ENCODE measurements at regions not wholly inside any gene's neighbourhood (a gene's known extent, or its start where the extent isn't known, plus 50 kb on each side); places are given as distances from the start of the nearest gene placed in this dataset.

DNA sequence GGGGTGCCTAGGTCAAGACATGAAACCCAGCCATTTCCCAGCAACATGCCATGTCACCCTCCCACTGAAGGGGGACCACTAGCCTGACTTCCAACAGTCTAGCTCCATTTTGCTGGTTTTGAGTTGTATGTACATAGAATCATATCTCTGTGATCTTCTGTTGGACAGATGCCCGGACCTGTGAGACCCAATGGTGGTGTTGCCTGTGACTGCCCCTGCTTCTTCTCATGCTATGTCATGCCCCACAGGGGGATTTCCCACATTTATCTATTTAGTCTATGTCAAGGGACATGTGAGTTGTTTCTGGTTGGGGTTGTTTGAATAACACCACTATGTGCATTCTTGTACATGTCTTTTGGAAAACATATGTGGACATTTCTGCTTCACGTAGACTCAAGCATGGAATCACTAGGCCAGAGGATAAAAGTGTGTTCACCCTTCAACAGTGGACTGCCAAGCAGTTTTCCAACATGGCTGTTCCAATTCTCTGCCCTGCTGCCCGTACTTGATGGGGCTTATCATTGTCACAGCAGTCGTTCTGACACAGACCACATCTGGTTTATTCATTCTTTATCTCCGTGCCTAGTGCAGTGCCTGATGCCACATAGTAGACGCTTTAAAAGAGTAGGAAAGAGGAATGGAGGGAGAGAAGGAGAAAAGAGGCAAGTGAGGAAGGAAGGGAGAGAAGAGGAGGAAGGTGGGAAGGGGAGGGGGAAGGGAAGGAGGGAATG, 114.4 kb downstream of the TPRA1 start:
- DNase-seq (ENCODE audit: low spot score) = no peak
- TF ChIP-seq, protein P1, sequence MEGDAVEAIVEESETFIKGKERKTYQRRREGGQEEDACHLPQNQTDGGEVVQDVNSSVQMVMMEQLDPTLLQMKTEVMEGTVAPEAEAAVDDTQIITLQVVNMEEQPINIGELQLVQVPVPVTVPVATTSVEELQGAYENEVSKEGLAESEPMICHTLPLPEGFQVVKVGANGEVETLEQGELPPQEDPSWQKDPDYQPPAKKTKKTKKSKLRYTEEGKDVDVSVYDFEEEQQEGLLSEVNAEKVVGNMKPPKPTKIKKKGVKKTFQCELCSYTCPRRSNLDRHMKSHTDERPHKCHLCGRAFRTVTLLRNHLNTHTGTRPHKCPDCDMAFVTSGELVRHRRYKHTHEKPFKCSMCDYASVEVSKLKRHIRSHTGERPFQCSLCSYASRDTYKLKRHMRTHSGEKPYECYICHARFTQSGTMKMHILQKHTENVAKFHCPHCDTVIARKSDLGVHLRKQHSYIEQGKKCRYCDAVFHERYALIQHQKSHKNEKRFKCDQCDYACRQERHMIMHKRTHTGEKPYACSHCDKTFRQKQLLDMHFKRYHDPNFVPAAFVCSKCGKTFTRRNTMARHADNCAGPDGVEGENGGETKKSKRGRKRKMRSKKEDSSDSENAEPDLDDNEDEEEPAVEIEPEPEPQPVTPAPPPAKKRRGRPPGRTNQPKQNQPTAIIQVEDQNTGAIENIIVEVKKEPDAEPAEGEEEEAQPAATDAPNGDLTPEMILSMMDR (IDR thresholded peaks at IDR 0.05; ENCODE audit: extremely low read depth, missing control alignments) = no peak

- TF ChIP-seq, protein P1 (IDR thresholded peaks at IDR 0.05; ENCODE audit: extremely low read depth, missing control alignments) = no peak
Measured at GRCh38 chr3:127475391-127475790, 115.1 kb downstream of the TPRA1 start.

DNA sequence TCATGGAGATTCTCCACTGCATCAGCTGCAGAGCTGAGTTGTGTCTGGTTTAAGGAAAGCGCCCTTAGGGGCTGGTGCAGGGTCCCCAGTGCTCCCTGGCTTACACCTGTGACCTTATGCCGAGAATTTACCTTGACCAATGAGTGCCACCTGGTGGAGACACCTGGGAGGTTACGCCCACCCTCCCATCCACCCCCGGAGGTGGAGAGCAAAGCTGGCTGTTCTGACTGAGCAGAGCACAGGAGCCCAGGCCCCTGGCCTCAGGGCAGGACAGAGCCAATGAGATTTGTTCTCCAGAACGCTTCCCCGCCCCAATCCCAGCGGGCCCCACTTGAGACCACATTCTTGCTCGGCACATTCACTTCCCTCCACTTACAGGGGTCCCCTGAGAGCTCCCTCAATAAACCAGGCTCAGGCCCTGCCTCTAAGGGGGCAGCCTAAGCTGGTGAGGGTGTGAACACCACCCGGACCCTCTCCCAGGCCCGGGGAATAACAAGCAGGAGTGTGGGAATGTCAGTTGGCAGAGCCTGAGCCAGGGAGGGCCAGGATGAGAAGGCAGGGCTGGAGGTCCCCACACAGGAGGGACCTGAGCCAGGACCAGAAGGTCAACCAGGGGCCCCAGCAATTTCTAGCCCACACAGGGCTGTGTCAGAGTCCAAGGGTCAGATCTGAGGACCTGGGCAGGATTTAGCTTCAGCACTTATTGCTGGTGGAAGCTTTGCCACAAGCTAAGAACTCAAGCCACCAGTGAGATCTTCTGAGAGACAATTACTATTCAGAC, 117.1 kb downstream of the TPRA1 start:
- TF ChIP-seq, protein P1 (IDR thresholded peaks at IDR 0.05; ENCODE audit: extremely low read depth, missing control alignments) = no peak
- peak; percentile 61 for DNase-seq (ENCODE audit: low spot score)

More at GRCh38 chr3:127475391-127475790, 115.1 kb downstream of the TPRA1 start:
- DNase-seq (ENCODE audit: low spot score) = no peak

DNA sequence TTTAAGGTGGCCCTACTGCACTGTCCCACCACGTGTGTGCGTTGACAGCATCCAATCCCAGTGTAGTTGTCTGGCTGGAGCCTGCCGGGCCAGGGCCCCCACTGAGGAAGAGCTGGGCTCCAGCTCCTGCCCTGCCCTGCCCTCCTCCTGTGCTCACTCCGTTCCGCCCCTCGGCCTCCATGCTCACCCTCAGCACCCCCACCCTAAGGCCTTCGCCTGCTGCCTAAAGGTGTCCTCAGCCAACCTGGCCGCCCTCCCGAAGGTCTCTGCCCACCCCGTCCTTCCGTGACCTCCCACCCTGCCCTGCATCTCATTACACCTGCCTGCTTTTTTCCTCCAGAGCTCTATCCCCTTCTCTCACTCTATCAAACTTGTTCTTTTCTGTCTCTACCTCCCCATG, 118.0 kb downstream of the TPRA1 start:
- no peak for DNase-seq (ENCODE audit: low spot score)
- TF ChIP-seq, protein P1 (IDR thresholded peaks at IDR 0.05; ENCODE audit: extremely low read depth, missing control alignments) = no peak

GRCh38 chr3:127471142-127471541, 119.4 kb downstream of the TPRA1 start:
- TF ChIP-seq, protein P1 (IDR thresholded peaks at IDR 0.05; ENCODE audit: extremely low read depth, missing control alignments) = no peak

GRCh38 chr3:127469760-127470159, 120.8 kb downstream of the TPRA1 start:
- TF ChIP-seq, protein P1 (IDR thresholded peaks at IDR 0.05; ENCODE audit: extremely low read depth, missing control alignments) = no peak
- no peak for DNase-seq (ENCODE audit: low spot score)

More at GRCh38 chr3:127471142-127471541, 119.4 kb downstream of the TPRA1 start:
- no peak for DNase-seq (ENCODE audit: low spot score)

GRCh38 chr3:127467391-127467790, 123.1 kb downstream of the TPRA1 start:
- TF ChIP-seq, protein P1 (IDR thresholded peaks at IDR 0.05; ENCODE audit: extremely low read depth, missing control alignments) = no peak
- no peak for DNase-seq (ENCODE audit: low spot score)

Measured in GM20000 (cell line).